NCI-H69 (cell line): ENCODE measurements at regions not wholly inside any gene's neighbourhood (a gene's known extent, or its start where the extent isn't known, plus 50 kb on each side); places are given as distances from the start of the nearest gene placed in this dataset.
"Not testable (repeated sequence)": the region's sequence is repeated elsewhere in the genome, so short reads cannot be mapped to it uniquely, and the experiment has no call there.

Experiments
- DNase-seq: peaks from one replicate; lab custom pipeline; 2025; lab: John Stamatoyannopoulos, UW

DNA sequence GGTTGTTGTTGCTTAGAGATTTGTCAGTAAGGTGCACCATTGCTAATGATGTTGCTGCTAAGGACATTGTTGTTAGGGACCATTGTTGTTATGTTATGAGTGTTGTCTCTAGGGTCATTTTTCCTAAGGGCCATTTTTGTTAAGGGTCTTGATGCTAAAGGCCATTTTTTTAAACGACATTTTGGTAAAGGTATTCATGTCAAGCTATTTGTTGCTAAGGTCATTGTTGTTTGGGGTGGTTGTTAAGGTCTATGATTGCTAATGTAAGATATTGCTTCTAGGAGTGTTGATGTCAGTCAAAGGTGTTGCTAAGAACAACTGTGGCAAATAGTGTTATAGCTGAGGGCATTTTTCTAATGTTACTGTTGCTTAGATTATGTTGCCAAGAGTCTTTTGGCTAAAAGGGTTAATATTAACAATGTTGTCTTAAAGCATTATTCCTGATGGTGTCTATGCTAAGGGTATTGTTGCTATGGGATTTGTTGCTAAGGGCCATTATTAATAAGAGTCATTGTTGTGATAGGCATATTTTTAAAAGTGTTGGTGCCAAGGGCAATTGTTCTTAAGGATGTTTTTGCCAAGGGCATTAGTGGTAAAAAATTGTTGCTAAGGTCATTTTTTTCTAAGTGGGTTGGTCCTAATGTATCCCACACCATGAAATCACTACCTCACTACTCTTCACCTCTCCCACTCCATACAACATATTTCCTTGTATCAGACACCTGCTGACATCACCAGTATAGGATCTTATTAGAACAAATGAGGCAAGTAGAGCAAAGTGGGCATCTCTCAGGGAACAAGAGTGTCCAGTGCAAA lies 56.2 kb downstream of the SPATA31A6 start:
- DNase-seq: not testable (repeated sequence)

- not testable (repeated sequence) for DNase-seq
These were observed 56.8 kb downstream of the SPATA31A6 start for GRCh38 chr9:42240261-42240579.

DNA sequence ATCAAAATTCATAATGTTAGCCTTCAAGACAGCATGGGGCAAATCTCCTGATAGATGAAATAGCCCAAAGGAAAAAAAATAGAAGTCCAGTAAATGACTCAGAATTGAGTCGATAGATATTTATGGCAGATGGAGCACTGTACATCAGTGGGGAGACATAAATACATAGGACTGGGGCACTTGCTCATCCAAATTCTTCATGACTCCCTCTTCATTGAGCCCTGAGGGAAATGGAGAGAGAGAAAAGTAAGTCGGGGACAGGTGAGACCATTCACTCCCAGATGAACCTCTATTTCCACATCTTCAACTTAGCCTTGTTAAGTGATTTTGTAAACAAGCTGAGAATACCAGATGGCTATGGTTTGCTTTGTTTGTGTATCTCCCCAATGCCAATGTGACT lies 59.8 kb downstream of the SPATA31A6 start:
- not testable (repeated sequence) for DNase-seq

- not testable (repeated sequence) for DNase-seq
These were observed 60.4 kb downstream of the SPATA31A6 start for GRCh38 chr9:42243822-42244221.

GRCh38 chr9:42268729-42269128 lies 85.3 kb downstream of the SPATA31A6 start:
- not testable (repeated sequence) for DNase-seq

GRCh38 chr9:42269171-42269570 lies 85.7 kb downstream of the SPATA31A6 start:
- not testable (repeated sequence) for DNase-seq

- not testable (repeated sequence) for DNase-seq
These were observed 89.7 kb downstream of the SPATA31A6 start for GRCh38 chr9:42273191-42273590.

GRCh38 chr9:42275141-42275540 lies 91.7 kb downstream of the SPATA31A6 start:
- DNase-seq: no peak

DNA sequence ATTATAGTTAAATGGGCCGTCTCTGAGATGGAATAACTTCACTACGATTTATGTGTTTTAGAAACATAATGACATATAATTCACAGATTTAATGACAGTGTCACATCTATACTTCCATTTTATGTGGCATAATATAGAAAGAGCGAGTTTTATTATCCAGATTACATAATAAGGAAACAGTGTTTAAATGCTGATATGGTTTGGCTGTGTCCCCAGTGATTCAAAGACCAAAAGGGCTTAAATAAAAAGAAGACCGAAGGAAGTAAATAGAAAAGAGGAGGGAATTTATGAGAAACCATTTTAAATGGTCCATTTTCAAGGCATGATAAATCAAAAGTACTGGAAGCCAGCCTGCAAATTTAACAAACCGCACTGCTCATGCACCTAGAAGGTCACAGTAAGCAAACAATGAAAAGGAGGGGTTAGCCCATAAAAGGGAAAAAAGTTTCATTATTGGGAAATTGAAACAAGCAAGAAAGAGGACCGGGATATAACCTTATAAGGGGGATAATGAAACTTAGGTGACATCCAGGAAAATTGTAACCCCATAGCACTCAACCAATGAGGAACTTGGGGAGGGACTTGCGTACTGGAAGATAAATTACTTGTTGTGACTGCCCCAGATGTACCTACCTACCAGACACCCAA lies 99.2 kb downstream of the SPATA31A6 start:
- DNase-seq: not testable (repeated sequence)

DNA sequence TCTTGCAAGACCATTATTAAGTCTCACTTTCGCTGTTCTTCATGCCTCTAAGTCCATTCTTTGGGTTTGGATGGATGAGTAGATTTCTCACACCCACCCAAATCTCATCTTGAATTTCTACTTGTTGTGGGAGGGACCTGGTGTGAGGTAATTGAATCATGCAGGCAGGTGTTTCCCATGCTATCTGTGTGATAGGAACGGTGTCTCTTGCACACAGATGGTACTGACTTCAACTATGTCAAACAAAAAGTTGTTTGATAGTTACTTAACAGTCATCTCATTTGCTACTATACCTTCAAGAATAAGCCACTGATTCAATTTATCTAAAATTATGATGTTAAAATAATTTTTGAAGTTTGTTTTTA lies 99.7 kb downstream of the SPATA31A6 start:
- not testable (repeated sequence) for DNase-seq

- DNase-seq: not testable (repeated sequence)
These were observed 102.8 kb downstream of the SPATA31A6 start for GRCh38 chr9:42286145-42286845.

DNA sequence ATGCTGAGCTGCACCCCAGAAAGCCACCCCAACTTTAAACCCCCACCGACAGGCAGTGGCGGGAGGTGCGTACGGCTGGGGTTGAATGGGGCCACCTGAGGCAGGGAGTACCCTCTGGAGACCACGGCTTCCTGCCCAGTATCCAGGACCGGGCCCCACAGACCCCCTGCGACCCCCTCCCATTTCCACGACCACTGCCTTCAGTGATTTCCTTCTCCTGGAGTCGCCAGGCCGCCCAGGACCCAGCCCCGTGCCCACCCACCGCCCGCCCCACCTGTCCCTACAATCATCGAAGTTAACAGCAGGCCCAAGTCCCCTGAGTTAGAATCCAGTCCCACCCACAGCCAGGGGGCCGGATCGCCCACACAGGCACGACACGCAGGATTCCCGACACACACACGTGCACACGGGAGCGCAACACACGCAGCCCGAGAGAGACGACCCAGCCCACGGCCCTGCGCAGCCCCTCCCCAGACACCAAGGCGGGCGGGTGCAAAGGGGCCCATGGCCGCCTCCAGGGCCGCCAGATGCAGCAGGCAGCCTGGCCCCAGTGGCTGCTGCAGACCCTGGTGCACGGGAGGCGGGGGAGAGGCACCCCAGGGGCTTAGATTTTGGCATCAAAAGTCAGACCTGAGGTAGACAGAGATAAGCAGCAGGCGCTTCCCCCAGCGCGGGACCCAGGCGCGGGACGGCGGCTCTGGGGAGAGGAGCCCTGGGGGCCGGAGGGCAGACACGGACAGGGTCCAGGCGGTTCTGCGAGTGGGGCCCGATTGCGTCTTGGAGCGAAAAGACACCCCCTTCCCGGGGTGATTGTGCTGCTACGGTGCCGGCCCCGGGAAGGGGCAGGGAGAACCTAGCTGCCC lies 104.8 kb downstream of the SPATA31A6 start:
- DNase-seq: not testable (repeated sequence)

GRCh38 chr9:42288865-42289229 lies 105.4 kb downstream of the SPATA31A6 start:
- DNase-seq: not testable (repeated sequence)

- not testable (repeated sequence) for DNase-seq
These were observed 116.7 kb downstream of the SPATA31A6 start for GRCh38 chr9:42300124-42300523.

GRCh38 chr9:42306625-42307024 lies 123.2 kb downstream of the SPATA31A6 start:
- peak; percentile 20 for DNase-seq

GRCh38 chr9:42307449-42307848 lies 124.0 kb downstream of the SPATA31A6 start:
- not testable (repeated sequence) for DNase-seq

- not testable (repeated sequence) for DNase-seq
These were observed 127.5 kb downstream of the SPATA31A6 start for GRCh38 chr9:42310972-42311371.

GRCh38 chr9:42316026-42316425 lies 132.6 kb downstream of the SPATA31A6 start:
- not testable (repeated sequence) for DNase-seq

DNA sequence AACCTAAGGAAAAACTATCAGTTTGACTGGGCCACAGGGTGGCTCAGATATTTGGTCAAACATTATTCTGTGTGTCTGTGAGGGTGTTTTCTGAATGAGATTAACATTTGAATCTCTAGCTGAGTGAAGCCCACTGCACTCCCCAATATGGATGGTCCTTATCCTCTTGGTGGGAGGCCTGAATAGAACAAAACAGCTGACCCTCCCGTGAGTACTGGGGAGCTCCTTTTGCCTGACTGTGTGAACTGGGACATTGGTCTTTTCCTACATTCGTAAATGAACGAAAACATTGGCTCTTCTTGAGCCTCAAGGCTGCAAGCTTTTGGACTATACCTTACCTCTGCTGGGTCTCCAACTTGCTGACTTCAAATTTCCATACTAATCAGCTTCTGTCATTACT lies 134.2 kb downstream of the SPATA31A6 start:
- not testable (repeated sequence) for DNase-seq

- peak; percentile 53 for DNase-seq
These were observed 139.8 kb downstream of the SPATA31A6 start for GRCh38 chr9:42323084-42323809.

- not testable (repeated sequence) for DNase-seq
These were observed 141.7 kb downstream of the SPATA31A6 start for GRCh38 chr9:42325142-42325541.
